GM18508 (cell line): ENCODE measurements at regions not wholly inside any gene's neighbourhood (a gene's known extent, or its start where the extent isn't known, plus 50 kb on each side); places are given as distances from the start of the nearest gene placed in this dataset.

Source experiments
- ATAC-seq: cut with Tn5 transposase; IDR thresholded peaks from one replicate; pipeline ENCODE4 v1.9.1; 2021; ENCODE audit warnings: moderate number of reproducible peaks; ENCODE audit not compliant: insufficient read depth, unreplicated experiment

GRCh38 chr1:114234408-114235124, 80.9 kb upstream of the SYT6 start:
- ATAC-seq: peak; percentile 54

- no peak for ATAC-seq
Measured at GRCh38 chr1:114232691-114233090, 79.0 kb upstream of the SYT6 start.

- no peak for ATAC-seq
Measured at GRCh38 chr1:114231301-114231700, 77.6 kb upstream of the SYT6 start.

- no peak for ATAC-seq
Measured at GRCh38 chr1:114229368-114229767, 75.7 kb upstream of the SYT6 start.

GRCh38 chr1:114227059-114227458, 73.4 kb upstream of the SYT6 start:
- no peak for ATAC-seq

GRCh38 chr1:114224196-114224907, 70.7 kb upstream of the SYT6 start:
- no peak for ATAC-seq

GRCh38 chr1:114222920-114223319, 69.3 kb upstream of the SYT6 start:
- no peak for ATAC-seq

- no peak for ATAC-seq
Measured at GRCh38 chr1:114219172-114219868, 65.7 kb upstream of the SYT6 start.

- no peak for ATAC-seq
Measured at GRCh38 chr1:114218361-114219171, 64.9 kb upstream of the SYT6 start.

- ATAC-seq: no peak
Measured at GRCh38 chr1:114216431-114217173, 62.9 kb upstream of the SYT6 start.

- no peak for ATAC-seq
Measured at GRCh38 chr1:114215436-114215835, 61.8 kb upstream of the SYT6 start.

- ATAC-seq: no peak
Measured at GRCh38 chr1:114214016-114214415, 60.3 kb upstream of the SYT6 start.

GRCh38 chr1:114209971-114210370, 56.3 kb upstream of the SYT6 start:
- ATAC-seq: no peak

- ATAC-seq: no peak
Measured at GRCh38 chr1:114208714-114209113, 55.0 kb upstream of the SYT6 start.

- ATAC-seq: no peak
Measured at GRCh38 chr1:114208106-114208505, 54.4 kb upstream of the SYT6 start.

GRCh38 chr1:114207635-114208034, 54.0 kb upstream of the SYT6 start:
- no peak for ATAC-seq

- no peak for ATAC-seq
Measured at GRCh38 chr1:114206392-114206791, 52.7 kb upstream of the SYT6 start.

- ATAC-seq: no peak
Measured at GRCh38 chr1:114203595-114204128, 50.0 kb upstream of the SYT6 start.
